ENCODE measurements at regions not wholly inside any gene's neighbourhood (a gene's known extent, or its start where the extent isn't known, plus 50 kb on each side); places are given as distances from the start of the nearest gene placed in this dataset.

- TF ChIP-seq CTCF (IDR thresholded peaks at IDR 0.05) (no peak), EZH2 (IDR thresholded peaks at IDR 0.05; ENCODE audit: borderline replicate concordance, insufficient read depth, low read depth, low read length, poor library complexity, severe bottlenecking) (no peak)
Observed at GRCh38 chr18:28458751-28459150, 281.8 kb upstream of the CDH2 start.

Measured in B cell (primary cell).